Right cardiac atrium (tissue), 5 donors: ENCODE measurements at regions not wholly inside any gene's neighbourhood (a gene's known extent, or its start where the extent isn't known, plus 50 kb on each side); places are given as distances from the start of the nearest gene placed in this dataset.
A peak's percentile ranks its signal among the peaks of the same experiment; 100 is the strongest.

Source experiments
- ATAC-seq, 2 donors: fragments of 200-7000 bp; cut with Tn5 transposase; one replicate each; pipeline versions ENCODE4 v1.8.0 to v1.9.1; 2020; ENCODE audit warnings: moderate library complexity in 2 of 2, mild to moderate bottlenecking in 1 of 2
- DNase-seq, 3 donors: peaks; one replicate each; pipeline ENCODE4 v3.0.0-alpha.2; 2020
- H3K27ac ChIP-seq: one replicate; pipeline ENCODE4 v1.5.1; 2013; ENCODE audit warnings: mild to moderate bottlenecking, low read length, control low read depth, moderate library complexity
- H3K27me3 ChIP-seq: one replicate; pipeline ENCODE4 v1.6.1; 2013; ENCODE audit not compliant: control insufficient read depth, insufficient read depth
- H3K4me1 ChIP-seq: one replicate; pipeline ENCODE4 v1.6.1; 2013; ENCODE audit warnings: low read length; ENCODE audit not compliant: control insufficient read depth, insufficient read depth
- H3K4me3 ChIP-seq: one replicate; pipeline ENCODE4 v1.5.1; 2013; ENCODE audit warnings: low read length, control low read depth
- H3K9me3 ChIP-seq: one replicate; pipeline ENCODE4 v1.6.1; 2013; ENCODE audit warnings: low read length; ENCODE audit not compliant: control insufficient read depth
- WGBS: extraction: QIAGEN DNeasy Blood & Tissue Kit; methylation state at CpG from one replicate; pipeline ENCODE4 v1.1.7; 2013; 5-methylcytosine and 5-hydroxymethylcytosine counted together
- intact Hi-C, 4 donors: fragments of 100-400 bp; cut with DNase I; formaldehyde crosslinking; loops; one replicate each; pipeline versions ENCODE4 v1.11.0 to v1.14.0; 2022 to 2023
- donor health status: healthy with polysubstance abuse.
- donor health status: DM: no; HTN: yes; CAD: no.
- donor health status: DM: no; HTN: no; CAD: no.
- donor health status: DM: no; HTN: yes; CAD: no; lungs with severe emphysema.
- donor health status: DM: yes; HTN: yes; CAD: no.

- ATAC-seq, result no peak
- no peak overlapping the region for H3K27ac ChIP-seq
- no peaks in the 10 kb centered on the region for H3K9me3 ChIP-seq
- H3K4me1 ChIP-seq, result no peaks in the 10 kb centered on the region
- intact Hi-C loops, result no loop called here
- no peak for DNase-seq
- H3K4me3 ChIP-seq, result no peak overlapping the region
- WGBS, result 89% methylated on average over 2 of the region's 2 CpGs
- no peaks in the 10 kb centered on the region for H3K27me3 ChIP-seq
Observed at GRCh38 chr11:88038063-88038462, 137.2 kb downstream of the RAB38 start.

DNA sequence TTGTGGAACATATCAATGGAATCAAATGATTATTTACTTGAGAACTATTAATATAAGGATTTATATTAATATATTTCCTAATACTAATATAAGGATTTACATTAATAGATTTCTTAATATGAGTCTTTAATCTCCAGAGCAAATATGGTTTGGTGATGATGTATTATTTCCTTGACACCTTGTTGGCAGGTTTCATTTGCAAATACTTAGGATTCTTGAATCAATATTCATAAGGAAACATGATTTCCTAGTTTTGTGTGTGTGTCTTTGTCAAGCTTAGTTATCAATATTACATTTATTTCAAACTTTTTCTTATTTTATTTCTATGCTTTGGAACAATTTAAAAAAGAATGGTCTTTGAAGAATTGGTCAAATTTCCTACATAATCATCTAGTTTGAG lies 138.5 kb downstream of the RAB38 start:
- ATAC-seq, result no peak
- no peaks in the 10 kb centered on the region for H3K27me3 ChIP-seq
- no peaks in the 10 kb centered on the region for H3K9me3 ChIP-seq
- DNase-seq, result no peak
- H3K4me3 ChIP-seq, result no peak overlapping the region
- H3K4me1 ChIP-seq, result no peaks in the 10 kb centered on the region
- intact Hi-C loops, result no loop called here
- no peak overlapping the region for H3K27ac ChIP-seq

- H3K4me3 ChIP-seq, result no peak overlapping the region
- ATAC-seq, result no peak
- no peaks in the 10 kb centered on the region for H3K27me3 ChIP-seq
- no peaks in the 10 kb centered on the region for H3K9me3 ChIP-seq
- intact Hi-C loops, result no loop called here
- H3K4me1 ChIP-seq, result no peaks in the 10 kb centered on the region
- H3K27ac ChIP-seq, result no peak overlapping the region
- 83% methylated on average over 2 of the region's 2 CpGs for WGBS
- DNase-seq, result no peak
Observed at GRCh38 chr11:88035271-88035670, 140.0 kb downstream of the RAB38 start.

- H3K4me1 ChIP-seq, result no peaks in the 10 kb centered on the region
- H3K27ac ChIP-seq, result no peak overlapping the region
- H3K4me3 ChIP-seq, result no peak overlapping the region
- no peaks in the 10 kb centered on the region for H3K9me3 ChIP-seq
- WGBS, result 80% methylated on average over 4 of the region's 4 CpGs
- intact Hi-C loops, result no loop called here
- H3K27me3 ChIP-seq, result no peaks in the 10 kb centered on the region
- no peak for DNase-seq
- no peak for ATAC-seq
Observed at GRCh38 chr11:88017666-88018065, 157.6 kb downstream of the RAB38 start.

GRCh38 chr11:88016392-88017170 lies 158.7 kb downstream of the RAB38 start:
- no peak overlapping the region for H3K27ac ChIP-seq
- WGBS, result 30% methylated on average over 3 of the region's 3 CpGs
- DNase-seq, result peak; percentile 18 to 53 (median 28)
- H3K4me1 ChIP-seq, result no peaks in the 10 kb centered on the region
- H3K4me3 ChIP-seq, result no peak overlapping the region
- ATAC-seq, result peak; percentile 75
- no peaks in the 10 kb centered on the region for H3K27me3 ChIP-seq
- no peaks in the 10 kb centered on the region for H3K9me3 ChIP-seq
- intact Hi-C loops, result no loop called here

DNA sequence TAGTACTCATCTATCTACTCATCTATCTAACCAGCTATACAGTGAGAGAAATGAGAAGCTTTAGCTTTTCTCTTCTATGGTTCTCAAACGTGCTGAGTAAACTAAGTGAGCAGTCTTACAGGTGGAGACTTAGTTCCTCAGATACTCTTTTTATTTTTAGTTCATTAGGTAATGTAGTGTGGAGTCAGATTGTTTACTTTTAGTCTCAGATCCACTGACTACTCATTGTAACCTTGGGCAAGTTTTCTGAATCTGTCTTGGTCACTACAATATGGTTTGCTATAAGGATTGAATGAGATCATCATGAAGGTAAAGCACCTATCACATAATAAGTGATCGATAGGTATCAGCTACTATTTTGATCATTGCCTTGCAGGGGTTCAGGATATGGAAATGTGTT lies 160.1 kb downstream of the RAB38 start:
- intact Hi-C loops, result no loop called here
- H3K27me3 ChIP-seq, result no peaks in the 10 kb centered on the region
- DNase-seq (no peak), ATAC-seq (no peak)
- H3K4me3 ChIP-seq, result no peak overlapping the region
- WGBS, result 74% methylated on average over 2 of the region's 2 CpGs
- H3K4me1 ChIP-seq, result no peaks in the 10 kb centered on the region
- H3K9me3 ChIP-seq, result no peaks in the 10 kb centered on the region
- H3K27ac ChIP-seq, result no peak overlapping the region

GRCh38 chr11:88013508-88014065 lies 161.7 kb downstream of the RAB38 start:
- DNase-seq (no peak), ATAC-seq (no peak)
- Histone ChIP-seq H3K27me3 (no peaks in the 10 kb centered on the region), H3K9me3 (no peaks in the 10 kb centered on the region), H3K27ac (no peak overlapping the region), H3K4me1 (no peaks in the 10 kb centered on the region), H3K4me3 (no peak overlapping the region)
- intact Hi-C loops, result no loop called here
- 67% methylated on average over 3 of the region's 3 CpGs for WGBS

- intact Hi-C loops, result no loop called here
- no peaks in the 10 kb centered on the region for H3K4me1 ChIP-seq
Observed at GRCh38 chr11:88012456-88012855, 162.8 kb downstream of the RAB38 start.

DNA sequence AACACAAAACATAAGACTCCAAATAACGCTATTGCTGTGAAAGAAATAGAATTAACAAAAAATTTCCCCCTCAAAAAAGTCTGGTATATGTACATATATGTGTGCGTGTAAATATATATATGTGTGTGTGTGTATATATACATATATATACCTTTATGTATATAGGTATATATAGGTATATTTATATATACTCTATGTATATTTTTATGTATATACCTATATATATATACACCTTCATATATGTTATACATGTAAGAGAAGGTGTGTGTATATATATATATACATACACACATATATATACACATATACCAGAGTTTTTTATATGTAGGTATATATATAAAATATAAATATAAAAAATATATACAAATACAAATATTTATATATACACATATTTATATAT lies 199.2 kb downstream of the RAB38 start:
- ATAC-seq (no peak), DNase-seq (no peak)
- 96% methylated on average over 2 of the region's 2 CpGs for WGBS
- no peak overlapping the region for H3K4me3 ChIP-seq
- no peaks in the 10 kb centered on the region for H3K9me3 ChIP-seq
- H3K27me3 ChIP-seq, result no peaks in the 10 kb centered on the region
- intact Hi-C loops, result no loop called here
- H3K4me1 ChIP-seq, result no peaks in the 10 kb centered on the region
- H3K27ac ChIP-seq, result no peak overlapping the region

More at GRCh38 chr11:88012456-88012855, 162.8 kb downstream of the RAB38 start:
- DNase-seq (no peak), ATAC-seq (no peak)
- Histone ChIP-seq H3K27ac (no peak overlapping the region), H3K27me3 (no peaks in the 10 kb centered on the region), H3K4me3 (no peak overlapping the region), H3K9me3 (no peaks in the 10 kb centered on the region)
- WGBS, result 82% methylated on average over 1 of the region's 1 CpG

DNA sequence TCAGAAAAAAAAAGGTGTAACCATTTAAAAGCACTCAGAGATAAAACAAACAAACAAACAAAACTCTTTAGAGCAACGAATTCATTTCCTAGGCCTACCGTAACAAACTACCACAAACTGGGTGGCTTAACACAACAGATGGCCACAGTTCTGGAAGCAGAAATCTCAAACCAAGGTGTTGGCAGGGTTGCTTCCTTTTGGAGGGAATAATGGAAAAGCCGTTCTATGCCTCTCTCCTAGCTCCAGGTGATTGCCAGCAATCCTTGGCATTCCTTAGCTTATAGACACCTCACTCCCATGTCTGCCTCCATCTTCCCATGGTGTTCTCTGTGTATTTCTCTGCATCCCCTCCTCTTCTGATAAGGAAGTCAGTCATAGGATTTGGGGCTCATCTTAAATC lies 200.4 kb downstream of the RAB38 start:
- DNase-seq, result no peak
- no peak for ATAC-seq
- 71% methylated on average over 3 of the region's 3 CpGs for WGBS
- no peaks in the 10 kb centered on the region for H3K4me1 ChIP-seq
- H3K4me3 ChIP-seq, result no peak overlapping the region
- no peak overlapping the region for H3K27ac ChIP-seq
- no peaks in the 10 kb centered on the region for H3K27me3 ChIP-seq
- no peaks in the 10 kb centered on the region for H3K9me3 ChIP-seq
- intact Hi-C loops, result no loop called here

DNA sequence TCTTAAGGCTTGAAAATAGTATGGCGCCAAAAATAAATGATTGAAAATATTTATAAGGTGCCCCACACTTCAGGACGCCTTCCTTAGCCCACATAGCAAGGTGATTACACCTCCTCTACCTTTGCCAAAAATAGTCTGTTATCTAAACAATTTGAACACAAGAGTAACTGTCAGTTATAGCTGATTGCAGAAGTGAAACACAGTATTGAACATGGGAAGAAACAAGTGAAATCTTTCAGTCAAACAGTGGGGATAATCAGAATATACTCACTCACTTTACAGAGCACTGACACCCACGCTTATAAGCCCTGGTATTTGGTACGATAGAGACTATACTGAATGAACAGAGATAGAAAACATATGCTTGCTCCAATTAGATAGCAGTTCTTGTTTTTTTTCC lies 203.1 kb downstream of the RAB38 start:
- Histone ChIP-seq H3K4me3 (no peak overlapping the region), H3K4me1 (no peaks in the 10 kb centered on the region), H3K9me3 (no peaks in the 10 kb centered on the region), H3K27me3 (no peaks in the 10 kb centered on the region), H3K27ac (no peak overlapping the region)
- intact Hi-C loops, result no loop called here
- DNase-seq (no peak), ATAC-seq (no peak)
- WGBS, result 73% methylated on average over 4 of the region's 4 CpGs

DNA sequence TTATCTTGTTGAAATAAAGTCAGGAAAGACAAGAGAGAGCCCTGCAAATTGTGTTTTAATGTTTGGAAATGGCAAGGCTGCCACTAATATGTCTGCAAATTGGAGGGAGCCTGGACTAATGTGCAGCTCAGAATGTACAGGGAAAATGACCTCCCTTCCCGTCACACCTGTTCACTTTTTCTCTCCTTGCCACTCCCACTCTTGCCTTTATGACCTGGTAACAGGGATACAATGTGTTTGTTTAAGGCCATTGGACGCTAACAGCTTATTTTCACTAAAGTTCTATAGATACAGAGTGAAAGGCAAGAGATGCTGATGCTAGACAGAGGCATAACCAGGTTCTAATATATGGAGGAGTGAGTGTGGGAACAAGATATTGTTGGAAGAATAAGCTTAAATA lies 203.9 kb downstream of the RAB38 start:
- intact Hi-C loops, result no loop called here
- no peak for DNase-seq
- Histone ChIP-seq H3K27me3 (no peaks in the 10 kb centered on the region), H3K4me3 (no peak overlapping the region), H3K4me1 (no peaks in the 10 kb centered on the region), H3K9me3 (no peaks in the 10 kb centered on the region), H3K27ac (no peak overlapping the region)
- 78% methylated on average over 2 of the region's 2 CpGs for WGBS
- ATAC-seq, result no peak
